ENCODE measurements at regions not wholly inside any gene's neighbourhood (a gene's known extent, or its start where the extent isn't known, plus 50 kb on each side); places are given as distances from the start of the nearest gene placed in this dataset.

- Histone ChIP-seq H2AK5ac (ENCODE audit: low read depth, low read length) (no peak overlapping the region), H3K4me2 (ENCODE audit: insufficient read depth in 1 of 2, low read depth in 2 of 2, low read length in 2 of 2) (no peak overlapping the region), H2BK15ac (ENCODE audit: low read length) (no peak overlapping the region), H4K5ac (ENCODE audit: insufficient read length, low read depth, low read length) (no peak overlapping the region), H2BK12ac (ENCODE audit: low read depth, low read length) (no peak overlapping the region), H2BK20ac (ENCODE audit: low read length) (no peak overlapping the region), H3K9ac (replicated peaks in 1 of 4; ENCODE audit: extremely low read depth in 1 of 4, low read depth in 3 of 4, low read length in 3 of 4) (no peak overlapping the region), H3K56ac (replicated peaks; ENCODE audit: insufficient read length, low read depth, low read length) (no peak overlapping the region), H3K4ac (replicated peaks; ENCODE audit: insufficient read length, low read depth, low read length) (no peak overlapping the region), H4K91ac (replicated peaks; ENCODE audit: insufficient read length, low read length) (no peak overlapping the region), H2BK5ac (ENCODE audit: low read depth, low read length) (no peak overlapping the region), H4K8ac (ENCODE audit: extremely low read depth, insufficient read depth, low read length) (no peak overlapping the region), H3K18ac (ENCODE audit: extremely low read depth, low read length) (no peak overlapping the region), H3K4me3 (ENCODE audit: extremely low read depth in 1 of 4, insufficient read depth in 2 of 4, low read depth in 3 of 4, low read length in 4 of 4) (no peak overlapping the region), H4K20me1 (replicated peaks in 1 of 2; ENCODE audit: control insufficient read depth in 1 of 2, insufficient read depth in 2 of 2, low read length in 2 of 2) (no peaks in the 10 kb centered on the region), H3K27me3 (replicated peaks in 1 of 4; ENCODE audit: control insufficient read depth in 3 of 4, extremely low read depth in 1 of 4, insufficient read depth in 3 of 4, low read length in 3 of 4) (no peaks in the 10 kb centered on the region), H2AFZ (ENCODE audit: low read length) (no peak overlapping the region; the same call in 1 of the 2 replicates), H3K23ac (ENCODE audit: insufficient read length) (no peak overlapping the region), H3K79me2 (ENCODE audit: control insufficient read depth in 1 of 2, insufficient read depth in 2 of 2, low read length in 2 of 2) (no peaks in the 10 kb centered on the region), H3K79me1 (ENCODE audit: low read depth, low read length) (no peaks in the 10 kb centered on the region), H3K23me2 (ENCODE audit: low read depth, low read length) (no peaks in the 10 kb centered on the region), H3K4me1 (replicated peaks in 1 of 4; ENCODE audit: control insufficient read depth in 3 of 4, insufficient read depth in 4 of 4, low read length in 3 of 4) (no peaks in the 10 kb centered on the region; a peak in 1 of 7 replicates), H3K9me3 (ENCODE audit: insufficient read depth in 2 of 2, low read depth in 1 of 2, low read length in 1 of 2) (no peaks in the 10 kb centered on the region), H3K14ac (ENCODE audit: insufficient read length) (no peak overlapping the region), H3K36me3 (ENCODE audit: control insufficient read depth in 2 of 4, insufficient read depth in 4 of 4, low read length in 3 of 4) (no peaks in the 10 kb centered on the region), H2BK120ac (replicated peaks; ENCODE audit: low read depth, low read length) (no peak overlapping the region), H3K27ac (ENCODE audit: low read depth, low read length) (no peak overlapping the region)
- no peak for DNase-seq (ENCODE audit: low read depth in 1 of 2, low spot score in 2 of 2)
- ChIA-PET POLR2A (ENCODE audit: partially characterized antibody) (no interaction called here), CTCF (ENCODE audit: partially characterized antibody) (interaction anchor here (0.5 to 1.7 kb wide), 9 partner anchors 12 to 763 kb away, joined by 3 to 6 read pairs (median 3); no protein-coding TSS in a partner anchor)
- peak; percentile 42 for FAIRE-seq
- 89% methylated on average over 5 of the region's 5 CpGs; no CpG with 5 or more reads in 1 of the 2 experiments for WGBS, 2 experiments (ENCODE audit: extremely low coverage in 1 of 2, insufficient coverage in 1 of 2, insufficient read length in 1 of 2, insufficient replicate concordance in 2 of 2, low coverage in 1 of 2, low lambda C conversion rate in 2 of 2, missing lambda C conversion rate in 1 of 2)
- TF ChIP-seq SP1 (IDR thresholded peaks at IDR 0.05; ENCODE audit: low read depth, low read length) (no peak), BACH1 (IDR thresholded peaks at IDR 0.05; ENCODE audit: low read length) (no peak), RAD21 (IDR thresholded peaks at IDR 0.05 in 1 of 2, conservative IDR thresholded peaks at IDR 0.05 in 1 of 2; ENCODE audit: low read depth in 2 of 2, low read length in 2 of 2) (peak; percentile 51 to 60), JUND (IDR thresholded peaks at IDR 0.05; ENCODE audit: low read length) (peak; percentile 77; the same call in 1 of the 2 replicates), CHD2 (IDR thresholded peaks at IDR 0.05; ENCODE audit: low read length) (no peak), CEBPB (IDR thresholded peaks at IDR 0.05; ENCODE audit: low read depth, low read length) (no peak), GABPA (IDR thresholded peaks at IDR 0.05; ENCODE audit: borderline replicate concordance, insufficient read depth, low read length) (no peak), ASH2L (IDR thresholded peaks at IDR 0.05; ENCODE audit: low read length) (no peak), CBX8 (IDR thresholded peaks at IDR 0.05; ENCODE audit: borderline replicate concordance, low read depth, low read length) (no peak), CTCF (IDR thresholded peaks at IDR 0.05; ENCODE audit: control extremely low read depth in 1 of 3, insufficient read depth in 1 of 3, low read depth in 1 of 3, low read length in 3 of 3) (peak in 1 of 3 experiments; percentile 45; a peak in 2 of 4 replicates), NANOG (IDR thresholded peaks at IDR 0.05; ENCODE audit: insufficient read depth, low read depth, low read length, poor library complexity, severe bottlenecking) (no peak)
These were observed 583.8 kb upstream of the ZNF717 start for GRCh38 chr3:76369170-76369569.

Measured in H1 (cell line).